Uterus (tissue), 2 donors: ENCODE measurements at regions not wholly inside any gene's neighbourhood (a gene's known extent, or its start where the extent isn't known, plus 50 kb on each side); places are given as distances from the start of the nearest gene placed in this dataset.

Experiments used
- POLR2A ChIP-seq, 2 donors: fragments of 450-650 bp; IDR thresholded peaks; one replicate each; pipeline ENCODE4 v1.6.1; 2016; ENCODE audit warnings: antibody characterized with exemption in 2 of 2, mild to moderate bottlenecking in 1 of 2, moderate library complexity in 1 of 2
- TF ChIP-seq, protein P1 (sequence below), 4 experiments: fragments of 200-600 bp in 2 of 4; fragments of 450-650 bp in 2 of 4; sonication (generic) in 2 of 4; IDR thresholded peaks; one replicate each; pipeline ENCODE4 v1.5.1; 2016 to 2019; ENCODE audit warnings: antibody characterized with exemption in 4 of 4, mild to moderate bottlenecking in 2 of 4, moderate library complexity in 1 of 4

DNA sequence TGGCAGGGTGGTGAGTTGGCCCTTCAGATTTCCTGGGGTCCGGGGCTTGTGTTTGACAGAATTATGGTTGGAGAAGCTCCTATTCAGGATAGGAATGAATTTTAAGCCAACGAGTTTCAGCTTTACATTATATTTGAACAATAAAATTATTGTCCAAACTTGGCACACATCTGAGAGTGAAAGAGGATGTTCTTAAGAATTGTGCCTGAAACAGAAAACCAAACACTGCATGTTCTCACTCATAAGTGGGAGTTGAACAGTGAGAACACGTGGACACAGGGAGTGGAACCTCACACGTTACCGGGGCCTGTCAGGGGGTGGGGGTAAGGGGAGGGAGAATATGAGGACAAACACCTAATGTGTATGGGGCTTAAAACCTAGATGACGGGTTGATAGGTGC, 111.8 kb upstream of the ACTBL2 start:
- TF ChIP-seq POLR2A (IDR thresholded peaks at IDR 0.05), result no peak
- TF ChIP-seq, protein P1, sequence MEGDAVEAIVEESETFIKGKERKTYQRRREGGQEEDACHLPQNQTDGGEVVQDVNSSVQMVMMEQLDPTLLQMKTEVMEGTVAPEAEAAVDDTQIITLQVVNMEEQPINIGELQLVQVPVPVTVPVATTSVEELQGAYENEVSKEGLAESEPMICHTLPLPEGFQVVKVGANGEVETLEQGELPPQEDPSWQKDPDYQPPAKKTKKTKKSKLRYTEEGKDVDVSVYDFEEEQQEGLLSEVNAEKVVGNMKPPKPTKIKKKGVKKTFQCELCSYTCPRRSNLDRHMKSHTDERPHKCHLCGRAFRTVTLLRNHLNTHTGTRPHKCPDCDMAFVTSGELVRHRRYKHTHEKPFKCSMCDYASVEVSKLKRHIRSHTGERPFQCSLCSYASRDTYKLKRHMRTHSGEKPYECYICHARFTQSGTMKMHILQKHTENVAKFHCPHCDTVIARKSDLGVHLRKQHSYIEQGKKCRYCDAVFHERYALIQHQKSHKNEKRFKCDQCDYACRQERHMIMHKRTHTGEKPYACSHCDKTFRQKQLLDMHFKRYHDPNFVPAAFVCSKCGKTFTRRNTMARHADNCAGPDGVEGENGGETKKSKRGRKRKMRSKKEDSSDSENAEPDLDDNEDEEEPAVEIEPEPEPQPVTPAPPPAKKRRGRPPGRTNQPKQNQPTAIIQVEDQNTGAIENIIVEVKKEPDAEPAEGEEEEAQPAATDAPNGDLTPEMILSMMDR (IDR thresholded peaks at IDR 0.05), result no peak
